Neural cell (in vitro differentiated cells): ENCODE measurements at regions not wholly inside any gene's neighbourhood (a gene's known extent, or its start where the extent isn't known, plus 50 kb on each side); places are given as distances from the start of the nearest gene placed in this dataset.

Experiments used
- CTCF ChIP-seq: fragments of 450-650 bp; IDR thresholded peaks from 2 replicates; pipeline ENCODE4 v1.5.1; 2014; ENCODE audit warnings: antibody characterized with exemption, mild to moderate bottlenecking, moderate library complexity; ENCODE audit not compliant: poor library complexity, severe bottlenecking
- EP300 ChIP-seq: fragments of 450-650 bp; conservative IDR thresholded peaks from 2 replicates; pipeline ENCODE4 v1.6.1; 2014; ENCODE audit warnings: antibody characterized with exemption, mild to moderate bottlenecking, moderate library complexity; ENCODE audit not compliant: poor library complexity, severe bottlenecking
- EZH2 ChIP-seq: fragments of 200-600, 300-800 bp; shearing (Covaris generic), sonication (generic); IDR thresholded peaks from 2 replicates; pipeline ENCODE4 v1.6.1; 2014; ENCODE audit warnings: antibody characterized with exemption, low read length, borderline replicate concordance, mild to moderate bottlenecking; ENCODE audit not compliant: insufficient read depth, poor library complexity, severe bottlenecking
- POLR2AphosphoS5 ChIP-seq: IDR thresholded peaks from 2 replicates; pipeline ENCODE4 v1.6.1; 2012
- RAD21 ChIP-seq: fragments of 450-650 bp; conservative IDR thresholded peaks from 2 replicates; pipeline ENCODE4 v1.6.1; 2014; ENCODE audit warnings: antibody characterized with exemption, mild to moderate bottlenecking, moderate library complexity
- SMC3 ChIP-seq: fragments of 450-650 bp; conservative IDR thresholded peaks from 2 replicates; pipeline ENCODE4 v1.6.1; 2014; ENCODE audit warnings: antibody characterized with exemption, mild to moderate bottlenecking, moderate library complexity; ENCODE audit not compliant: poor library complexity
- TAF1 ChIP-seq: IDR thresholded peaks from 2 replicates; pipeline ENCODE4 v1.6.1; 2012; ENCODE audit warnings: low read depth

GRCh38 chr12:33125755-33126154, 229.2 kb upstream of the PKP2 start:
- TF ChIP-seq CTCF: no peak
- TF ChIP-seq SMC3: no peak
- no peak for TF ChIP-seq EZH2
- TF ChIP-seq EP300: no peak
- TF ChIP-seq POLR2AphosphoS5: no peak
- TF ChIP-seq RAD21: no peak
- no peak for TF ChIP-seq TAF1
